ENCODE measurements at regions not wholly inside any gene's neighbourhood (a gene's known extent, or its start where the extent isn't known, plus 50 kb on each side); places are given as distances from the start of the nearest gene placed in this dataset.

- Histone ChIP-seq H4K20me1 (ENCODE audit: insufficient read depth) (no peaks in the 10 kb centered on the region), H3F3A (ENCODE audit: insufficient read depth, low read depth) (no peaks in the 10 kb centered on the region), H3K79me2 (ENCODE audit: low read depth) (no peaks in the 10 kb centered on the region), H3K36me3 (ENCODE audit: low read depth) (no peaks in the 10 kb centered on the region), H3K4me2 (no peak overlapping the region), H3K9me3 (ENCODE audit: insufficient read depth, low read depth) (no peaks in the 10 kb centered on the region; the same call in 1 of the 2 replicates), H3K27ac (no peak overlapping the region), H3K4me3 (no peak overlapping the region), H2AFZ (no peak overlapping the region), H3K9me2 (ENCODE audit: insufficient read depth) (no peaks in the 10 kb centered on the region), H3K27me3 (ENCODE audit: insufficient read depth, low read depth) (no peaks in the 10 kb centered on the region), H3K4me1 (replicated peaks; ENCODE audit: insufficient read depth) (no peaks in the 10 kb centered on the region)
- intact Hi-C loops (cut with micrococcal nuclease; ENCODE audit: unreplicated experiment), result no loop called here
- ChIA-PET POLR2A (ENCODE audit: unreplicated experiment) (no interaction called here), CTCF (no interaction called here)
- no TSS peak for BruUV-seq (replicated peaks)
- DNase-seq, result no peak
- no peak for TF ChIP-seq CTCF (conservative IDR thresholded peaks at IDR 0.05)
- no peak for TF ChIP-seq EZH2 (IDR thresholded peaks at IDR 0.05; ENCODE audit: low read depth)
Observed at GRCh38 chr13:80001510-80001842, 339.4 kb downstream of the SPRY2 start.

- H3K27me3 ChIP-seq (ENCODE audit: insufficient read depth, low read depth), result no peaks in the 10 kb centered on the region
- H3K36me3 ChIP-seq (ENCODE audit: low read depth), result no peaks in the 10 kb centered on the region
- POLR2A ChIA-PET (ENCODE audit: unreplicated experiment), result no interaction called here
- H3K79me2 ChIP-seq (ENCODE audit: low read depth), result no peaks in the 10 kb centered on the region
- no peak overlapping the region for H3K4me2 ChIP-seq
- no peak for DNase-seq
- CTCF ChIA-PET, result no interaction called here
- no peaks in the 10 kb centered on the region for H3K4me1 ChIP-seq (replicated peaks; ENCODE audit: insufficient read depth)
- H3F3A ChIP-seq (ENCODE audit: insufficient read depth, low read depth), result no peaks in the 10 kb centered on the region
- H3K9me2 ChIP-seq (ENCODE audit: insufficient read depth), result no peaks in the 10 kb centered on the region
- H3K4me3 ChIP-seq, result no peak overlapping the region
- no peak overlapping the region for H3K27ac ChIP-seq
- no TSS peak for BruUV-seq (replicated peaks)
- H3K9me3 ChIP-seq (ENCODE audit: insufficient read depth, low read depth), result no peaks in the 10 kb centered on the region; the same call in 1 of the 2 replicates
- no peak for TF ChIP-seq CTCF (conservative IDR thresholded peaks at IDR 0.05)
- no peak for TF ChIP-seq EZH2 (IDR thresholded peaks at IDR 0.05; ENCODE audit: low read depth)
- H2AFZ ChIP-seq, result no peak overlapping the region
- no peaks in the 10 kb centered on the region for H4K20me1 ChIP-seq (ENCODE audit: insufficient read depth)
- intact Hi-C loops (cut with micrococcal nuclease; ENCODE audit: unreplicated experiment), result no loop called here
Observed at GRCh38 chr13:80000684-80001509, 340.0 kb downstream of the SPRY2 start.

GRCh38 chr13:79999601-80000000 is 341.3 kb downstream of the SPRY2 start:
- H3K4me1 ChIP-seq (replicated peaks; ENCODE audit: insufficient read depth), result no peaks in the 10 kb centered on the region
- H3K4me3 ChIP-seq, result no peak overlapping the region
- intact Hi-C loops (cut with micrococcal nuclease; ENCODE audit: unreplicated experiment), result no loop called here
- no peak overlapping the region for H3K27ac ChIP-seq
- POLR2A ChIA-PET (ENCODE audit: unreplicated experiment), result no interaction called here
- H3K27me3 ChIP-seq (ENCODE audit: insufficient read depth, low read depth), result no peaks in the 10 kb centered on the region
- DNase-seq, result no peak
- no peaks in the 10 kb centered on the region for H3K79me2 ChIP-seq (ENCODE audit: low read depth)
- H3K36me3 ChIP-seq (ENCODE audit: low read depth), result no peaks in the 10 kb centered on the region
- no peaks in the 10 kb centered on the region for H3K9me2 ChIP-seq (ENCODE audit: insufficient read depth)
- no peaks in the 10 kb centered on the region for H3F3A ChIP-seq (ENCODE audit: insufficient read depth, low read depth)
- no peak overlapping the region for H2AFZ ChIP-seq
- no TSS peak for BruUV-seq (replicated peaks)
- H3K4me2 ChIP-seq, result no peak overlapping the region
- no peaks in the 10 kb centered on the region for H4K20me1 ChIP-seq (ENCODE audit: insufficient read depth)
- no peak for TF ChIP-seq EZH2 (IDR thresholded peaks at IDR 0.05; ENCODE audit: low read depth)
- no peak for TF ChIP-seq CTCF (conservative IDR thresholded peaks at IDR 0.05)
- no peaks in the 10 kb centered on the region; the same call in 1 of the 2 replicates for H3K9me3 ChIP-seq (ENCODE audit: insufficient read depth, low read depth)
- CTCF ChIA-PET, result no interaction called here
